ENCODE measurements at regions not wholly inside any gene's neighbourhood (a gene's known extent, or its start where the extent isn't known, plus 50 kb on each side); places are given as distances from the start of the nearest gene placed in this dataset.

GRCh38 chr10:25682203-25682851 lies 251.7 kb upstream of the MYO3A start:
- TF ChIP-seq CTCF (IDR thresholded peaks at IDR 0.05; ENCODE audit: unreplicated experiment), result peak; percentile 32
- H3K4me1 Mint-ChIP-seq, result peaks cover 53% of the 10 kb centered on the region
- no peaks in the 10 kb centered on the region for H3K9me3 Mint-ChIP-seq
- no peaks in the 10 kb centered on the region for H3K36me3 Mint-ChIP-seq
- no peaks in the 10 kb centered on the region for H3K27me3 Mint-ChIP-seq (ENCODE audit: low read depth)
- H3K27ac Mint-ChIP-seq, result peak overlapping the region; percentile 93
- DNase-seq (ENCODE audit: low spot score in 2 of 2, unreplicated experiment in 2 of 2), result peak in 1 of 2 experiments; percentile 51
- H3K4me3 Mint-ChIP-seq, result peak overlapping the region; percentile 39

GRCh38 chr10:25683344-25683743 lies 250.7 kb upstream of the MYO3A start:
- Mint-ChIP-seq H3K27ac (no peak overlapping the region), H3K36me3 (no peaks in the 10 kb centered on the region), H3K9me3 (no peaks in the 10 kb centered on the region), H3K27me3 (ENCODE audit: low read depth) (no peaks in the 10 kb centered on the region), H3K4me1 (peaks cover 57% of the 10 kb centered on the region), H3K4me3 (no peak overlapping the region)
- TF ChIP-seq CTCF (IDR thresholded peaks at IDR 0.05; ENCODE audit: unreplicated experiment), result no peak
- no peak for DNase-seq (ENCODE audit: low spot score in 2 of 2, unreplicated experiment in 2 of 2)

GRCh38 chr10:25687521-25687920 lies 246.5 kb upstream of the MYO3A start:
- DNase-seq (ENCODE audit: low spot score in 2 of 2, unreplicated experiment in 2 of 2), result no peak
- no peak for TF ChIP-seq CTCF (IDR thresholded peaks at IDR 0.05; ENCODE audit: unreplicated experiment)
- Mint-ChIP-seq H3K27ac (no peak overlapping the region), H3K36me3 (no peaks in the 10 kb centered on the region), H3K4me3 (no peak overlapping the region), H3K4me1 (peaks cover 28% of the 10 kb centered on the region), H3K27me3 (ENCODE audit: low read depth) (no peaks in the 10 kb centered on the region), H3K9me3 (peaks cover 5% of the 10 kb centered on the region)

- H3K9me3 Mint-ChIP-seq, result peaks cover 5% of the 10 kb centered on the region
- H3K36me3 Mint-ChIP-seq, result no peaks in the 10 kb centered on the region
- H3K27ac Mint-ChIP-seq, result no peak overlapping the region
- TF ChIP-seq CTCF (IDR thresholded peaks at IDR 0.05; ENCODE audit: unreplicated experiment), result no peak
- DNase-seq (ENCODE audit: low spot score in 2 of 2, unreplicated experiment in 2 of 2), result no peak
- no peaks in the 10 kb centered on the region for H3K27me3 Mint-ChIP-seq (ENCODE audit: low read depth)
- H3K4me3 Mint-ChIP-seq, result no peak overlapping the region
- H3K4me1 Mint-ChIP-seq, result peaks cover 23% of the 10 kb centered on the region
Measured at GRCh38 chr10:25689346-25690100, 244.5 kb upstream of the MYO3A start.

- no peaks in the 10 kb centered on the region for H3K27me3 Mint-ChIP-seq (ENCODE audit: low read depth)
- no peaks in the 10 kb centered on the region for H3K36me3 Mint-ChIP-seq
- peaks cover 3% of the 10 kb centered on the region for H3K4me1 Mint-ChIP-seq
- peaks cover 5% of the 10 kb centered on the region for H3K9me3 Mint-ChIP-seq
- DNase-seq (ENCODE audit: low spot score in 2 of 2, unreplicated experiment in 2 of 2), result no peak
- no peak overlapping the region for H3K4me3 Mint-ChIP-seq
- no peak overlapping the region for H3K27ac Mint-ChIP-seq
- no peak for TF ChIP-seq CTCF (IDR thresholded peaks at IDR 0.05; ENCODE audit: unreplicated experiment)
Measured at GRCh38 chr10:25692761-25693160, 241.3 kb upstream of the MYO3A start.
